ENCODE measurements at regions not wholly inside any gene's neighbourhood (a gene's known extent, or its start where the extent isn't known, plus 50 kb on each side); places are given as distances from the start of the nearest gene placed in this dataset.

GRCh38 chr9:116008278-116008677 lies 145.3 kb upstream of the PAPPA start:
- no peak overlapping the region for H3K4me3 ChIP-seq (ENCODE audit: low read depth, low read length)
- TF ChIP-seq, protein P1, sequence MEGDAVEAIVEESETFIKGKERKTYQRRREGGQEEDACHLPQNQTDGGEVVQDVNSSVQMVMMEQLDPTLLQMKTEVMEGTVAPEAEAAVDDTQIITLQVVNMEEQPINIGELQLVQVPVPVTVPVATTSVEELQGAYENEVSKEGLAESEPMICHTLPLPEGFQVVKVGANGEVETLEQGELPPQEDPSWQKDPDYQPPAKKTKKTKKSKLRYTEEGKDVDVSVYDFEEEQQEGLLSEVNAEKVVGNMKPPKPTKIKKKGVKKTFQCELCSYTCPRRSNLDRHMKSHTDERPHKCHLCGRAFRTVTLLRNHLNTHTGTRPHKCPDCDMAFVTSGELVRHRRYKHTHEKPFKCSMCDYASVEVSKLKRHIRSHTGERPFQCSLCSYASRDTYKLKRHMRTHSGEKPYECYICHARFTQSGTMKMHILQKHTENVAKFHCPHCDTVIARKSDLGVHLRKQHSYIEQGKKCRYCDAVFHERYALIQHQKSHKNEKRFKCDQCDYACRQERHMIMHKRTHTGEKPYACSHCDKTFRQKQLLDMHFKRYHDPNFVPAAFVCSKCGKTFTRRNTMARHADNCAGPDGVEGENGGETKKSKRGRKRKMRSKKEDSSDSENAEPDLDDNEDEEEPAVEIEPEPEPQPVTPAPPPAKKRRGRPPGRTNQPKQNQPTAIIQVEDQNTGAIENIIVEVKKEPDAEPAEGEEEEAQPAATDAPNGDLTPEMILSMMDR (IDR thresholded peaks at IDR 0.05; ENCODE audit: borderline replicate concordance, insufficient read depth, low read depth, low read length) = no peak

GRCh38 chr9:116009420-116009819 lies 144.2 kb upstream of the PAPPA start:
- TF ChIP-seq, protein P1 (IDR thresholded peaks at IDR 0.05; ENCODE audit: borderline replicate concordance, insufficient read depth, low read depth, low read length) = no peak
- no peak overlapping the region for H3K4me3 ChIP-seq (ENCODE audit: low read depth, low read length)

DNA sequence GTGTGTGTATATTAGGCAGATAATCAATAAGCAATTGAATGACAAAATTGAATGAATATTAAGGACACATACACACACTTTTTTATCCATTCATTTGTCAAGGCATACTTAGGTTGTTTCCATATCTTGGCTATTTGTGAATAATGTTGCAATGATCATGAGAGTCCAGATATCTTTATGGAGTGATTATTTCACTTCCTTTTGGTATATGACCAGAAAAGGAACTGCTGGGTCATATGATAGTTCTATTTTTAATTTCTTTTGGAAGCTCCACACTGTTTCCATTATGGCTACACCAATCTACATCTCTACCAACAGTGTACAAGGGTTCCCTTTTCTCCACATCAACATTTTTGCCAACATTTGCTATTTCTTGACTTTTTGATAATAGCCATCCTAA lies 137.7 kb upstream of the PAPPA start:
- no peak overlapping the region for H3K4me3 ChIP-seq (ENCODE audit: low read depth, low read length)
- TF ChIP-seq, protein P1 (IDR thresholded peaks at IDR 0.05; ENCODE audit: borderline replicate concordance, insufficient read depth, low read depth, low read length) = no peak

DNA sequence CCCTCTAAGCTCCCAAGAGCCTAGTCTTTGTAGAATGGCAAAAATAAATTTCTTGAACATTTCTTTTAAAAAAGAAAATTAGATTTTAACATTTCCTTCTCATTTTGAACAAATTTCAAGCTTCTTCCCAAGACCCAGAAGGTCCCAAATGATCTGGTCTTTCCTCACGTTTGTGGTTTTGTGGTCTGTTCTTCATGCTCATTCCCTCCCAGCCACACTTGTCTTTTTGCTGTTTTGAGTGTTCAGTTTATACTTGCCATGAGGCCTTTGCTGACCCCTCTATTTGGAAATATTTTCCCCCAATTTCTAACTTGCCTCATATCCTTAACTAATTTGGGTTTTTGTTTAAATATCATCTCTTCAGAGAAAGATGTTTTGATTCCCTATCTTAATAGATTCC lies 133.4 kb upstream of the PAPPA start:
- no peak overlapping the region for H3K4me3 ChIP-seq (ENCODE audit: low read depth, low read length)
- TF ChIP-seq, protein P1 (IDR thresholded peaks at IDR 0.05; ENCODE audit: borderline replicate concordance, insufficient read depth, low read depth, low read length) = no peak

GRCh38 chr9:116020801-116021200 lies 132.8 kb upstream of the PAPPA start:
- TF ChIP-seq, protein P1 (IDR thresholded peaks at IDR 0.05; ENCODE audit: borderline replicate concordance, insufficient read depth, low read depth, low read length) = no peak
- H3K4me3 ChIP-seq (ENCODE audit: low read depth, low read length) = no peak overlapping the region

DNA sequence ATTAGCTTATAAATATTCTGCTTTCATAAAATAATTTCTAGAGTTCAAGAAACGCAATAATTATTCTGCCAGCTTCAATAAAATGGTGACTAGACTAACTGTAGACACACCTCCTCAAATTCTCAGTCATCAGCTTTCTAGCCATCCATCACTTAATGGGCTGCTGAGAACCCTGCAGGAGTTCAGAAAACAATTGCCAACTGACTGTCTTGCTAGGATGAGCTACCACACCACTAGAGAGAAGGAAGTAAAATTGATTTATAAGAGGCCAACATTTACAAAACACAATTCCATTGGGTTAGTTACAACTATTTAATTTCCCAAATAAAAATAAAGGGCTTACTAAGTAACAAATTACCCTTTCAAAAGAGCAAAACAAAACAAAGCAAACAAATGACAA lies 126.5 kb upstream of the PAPPA start:
- no peak overlapping the region for H3K4me3 ChIP-seq (ENCODE audit: low read depth, low read length)
- TF ChIP-seq, protein P1 (IDR thresholded peaks at IDR 0.05; ENCODE audit: borderline replicate concordance, insufficient read depth, low read depth, low read length) = no peak

GRCh38 chr9:116027511-116027910 lies 126.1 kb upstream of the PAPPA start:
- TF ChIP-seq, protein P1 (IDR thresholded peaks at IDR 0.05; ENCODE audit: borderline replicate concordance, insufficient read depth, low read depth, low read length) = no peak
- H3K4me3 ChIP-seq (ENCODE audit: low read depth, low read length) = no peak overlapping the region
